ENCODE measurements at regions not wholly inside any gene's neighbourhood (a gene's known extent, or its start where the extent isn't known, plus 50 kb on each side); places are given as distances from the start of the nearest gene placed in this dataset.

DNA sequence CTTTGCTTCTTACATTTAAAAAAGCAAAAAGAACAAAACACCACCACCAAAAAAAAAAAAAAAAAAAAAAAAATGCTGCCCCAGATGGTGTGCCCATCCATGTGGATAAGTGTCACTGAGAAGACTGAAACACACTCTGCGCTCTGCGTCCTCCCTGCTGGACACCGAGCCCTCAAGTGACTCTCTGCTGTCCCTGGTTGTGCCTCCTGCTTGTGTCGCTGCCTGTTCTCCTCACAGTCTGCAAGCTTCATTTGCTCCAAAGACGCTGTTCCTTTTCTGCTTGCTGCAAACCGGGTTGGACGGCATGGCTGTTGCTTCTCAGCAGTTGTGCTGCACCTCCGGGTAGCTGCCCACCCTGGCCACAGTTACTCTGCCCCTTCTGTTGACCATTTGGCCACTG, 276.2 kb upstream of the ATP2B1 start:
- TF ChIP-seq, protein P1, sequence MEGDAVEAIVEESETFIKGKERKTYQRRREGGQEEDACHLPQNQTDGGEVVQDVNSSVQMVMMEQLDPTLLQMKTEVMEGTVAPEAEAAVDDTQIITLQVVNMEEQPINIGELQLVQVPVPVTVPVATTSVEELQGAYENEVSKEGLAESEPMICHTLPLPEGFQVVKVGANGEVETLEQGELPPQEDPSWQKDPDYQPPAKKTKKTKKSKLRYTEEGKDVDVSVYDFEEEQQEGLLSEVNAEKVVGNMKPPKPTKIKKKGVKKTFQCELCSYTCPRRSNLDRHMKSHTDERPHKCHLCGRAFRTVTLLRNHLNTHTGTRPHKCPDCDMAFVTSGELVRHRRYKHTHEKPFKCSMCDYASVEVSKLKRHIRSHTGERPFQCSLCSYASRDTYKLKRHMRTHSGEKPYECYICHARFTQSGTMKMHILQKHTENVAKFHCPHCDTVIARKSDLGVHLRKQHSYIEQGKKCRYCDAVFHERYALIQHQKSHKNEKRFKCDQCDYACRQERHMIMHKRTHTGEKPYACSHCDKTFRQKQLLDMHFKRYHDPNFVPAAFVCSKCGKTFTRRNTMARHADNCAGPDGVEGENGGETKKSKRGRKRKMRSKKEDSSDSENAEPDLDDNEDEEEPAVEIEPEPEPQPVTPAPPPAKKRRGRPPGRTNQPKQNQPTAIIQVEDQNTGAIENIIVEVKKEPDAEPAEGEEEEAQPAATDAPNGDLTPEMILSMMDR (IDR thresholded peaks at IDR 0.05): no peak
- TF ChIP-seq POLR2AphosphoS5 (IDR thresholded peaks at IDR 0.05; ENCODE audit: insufficient read depth in 1 of 2, low read depth in 1 of 2) (no peak), POLR2A (IDR thresholded peaks at IDR 0.05) (no peak)

Data from vagina (tissue), 2 donors.